ENCODE measurements at regions not wholly inside any gene's neighbourhood (a gene's known extent, or its start where the extent isn't known, plus 50 kb on each side); places are given as distances from the start of the nearest gene placed in this dataset.

DNA sequence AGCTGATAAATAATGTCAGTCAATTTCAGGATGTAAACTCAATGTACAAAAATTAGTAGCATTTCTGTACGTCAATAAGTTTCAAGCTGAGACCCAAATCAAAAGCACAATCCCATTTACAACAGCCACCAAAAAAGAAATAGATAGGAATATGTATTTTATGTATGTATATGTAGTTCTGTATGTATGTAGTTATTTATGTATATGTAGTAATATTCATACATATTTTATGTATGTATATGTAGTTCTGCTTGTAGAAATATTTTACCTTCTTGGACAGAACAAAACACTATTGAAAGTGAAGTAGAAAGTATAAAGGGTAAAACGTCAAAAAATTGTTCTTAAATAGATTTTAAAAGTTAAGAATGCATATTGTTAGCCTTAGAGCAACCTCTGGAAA lies 591.0 kb upstream of the SETBP1 start:
- TF ChIP-seq USF1 (CRISPR knock-in tag; IDR thresholded peaks at IDR 0.05) (no peak), FOXP1 (CRISPR knock-in tag; IDR thresholded peaks at IDR 0.05; ENCODE audit: borderline replicate concordance) (no peak), ELF4 (CRISPR knock-in tag; IDR thresholded peaks at IDR 0.05; ENCODE audit: low read depth) (no peak), SMAD4 (CRISPR knock-in tag; IDR thresholded peaks at IDR 0.05) (no peak), ZBTB21 (CRISPR knock-in tag; IDR thresholded peaks at IDR 0.05; ENCODE audit: borderline replicate concordance) (no peak), ZNF121 (CRISPR knock-in tag; IDR thresholded peaks at IDR 0.05) (no peak), RELA (CRISPR knock-in tag; IDR thresholded peaks at IDR 0.05; ENCODE audit: borderline replicate concordance) (no peak)
- TF ChIP-seq, protein P1, sequence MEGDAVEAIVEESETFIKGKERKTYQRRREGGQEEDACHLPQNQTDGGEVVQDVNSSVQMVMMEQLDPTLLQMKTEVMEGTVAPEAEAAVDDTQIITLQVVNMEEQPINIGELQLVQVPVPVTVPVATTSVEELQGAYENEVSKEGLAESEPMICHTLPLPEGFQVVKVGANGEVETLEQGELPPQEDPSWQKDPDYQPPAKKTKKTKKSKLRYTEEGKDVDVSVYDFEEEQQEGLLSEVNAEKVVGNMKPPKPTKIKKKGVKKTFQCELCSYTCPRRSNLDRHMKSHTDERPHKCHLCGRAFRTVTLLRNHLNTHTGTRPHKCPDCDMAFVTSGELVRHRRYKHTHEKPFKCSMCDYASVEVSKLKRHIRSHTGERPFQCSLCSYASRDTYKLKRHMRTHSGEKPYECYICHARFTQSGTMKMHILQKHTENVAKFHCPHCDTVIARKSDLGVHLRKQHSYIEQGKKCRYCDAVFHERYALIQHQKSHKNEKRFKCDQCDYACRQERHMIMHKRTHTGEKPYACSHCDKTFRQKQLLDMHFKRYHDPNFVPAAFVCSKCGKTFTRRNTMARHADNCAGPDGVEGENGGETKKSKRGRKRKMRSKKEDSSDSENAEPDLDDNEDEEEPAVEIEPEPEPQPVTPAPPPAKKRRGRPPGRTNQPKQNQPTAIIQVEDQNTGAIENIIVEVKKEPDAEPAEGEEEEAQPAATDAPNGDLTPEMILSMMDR (IDR thresholded peaks at IDR 0.05): no peak
- TF ChIP-seq, protein P2, sequence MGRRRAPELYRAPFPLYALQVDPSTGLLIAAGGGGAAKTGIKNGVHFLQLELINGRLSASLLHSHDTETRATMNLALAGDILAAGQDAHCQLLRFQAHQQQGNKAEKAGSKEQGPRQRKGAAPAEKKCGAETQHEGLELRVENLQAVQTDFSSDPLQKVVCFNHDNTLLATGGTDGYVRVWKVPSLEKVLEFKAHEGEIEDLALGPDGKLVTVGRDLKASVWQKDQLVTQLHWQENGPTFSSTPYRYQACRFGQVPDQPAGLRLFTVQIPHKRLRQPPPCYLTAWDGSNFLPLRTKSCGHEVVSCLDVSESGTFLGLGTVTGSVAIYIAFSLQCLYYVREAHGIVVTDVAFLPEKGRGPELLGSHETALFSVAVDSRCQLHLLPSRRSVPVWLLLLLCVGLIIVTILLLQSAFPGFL (CRISPR knock-in tag; IDR thresholded peaks at IDR 0.05; ENCODE audit: borderline replicate concordance): no peak
